HepG2 (cell line): ENCODE measurements at regions not wholly inside any gene's neighbourhood (a gene's known extent, or its start where the extent isn't known, plus 50 kb on each side); places are given as distances from the start of the nearest gene placed in this dataset.
A peak's percentile ranks its signal among the peaks of the same experiment; 100 is the strongest.

Experiments used
- ARID3A ChIP-seq: IDR thresholded peaks from 2 replicates; pipeline ENCODE4 v1.6.1; 2012; ENCODE audit warnings: low read depth, low read length, improper control_type of control experiment
- ATF1 ChIP-seq: IDR thresholded peaks from 2 replicates; pipeline ENCODE4 v1.6.1; 2016; ENCODE audit warnings: mild to moderate bottlenecking, control low read depth
- HDAC1 ChIP-seq: sonication (generic); formaldehyde crosslinking; IDR thresholded peaks from 2 replicates; pipeline ENCODE4 v1.5.1; 2020; ENCODE audit warnings: mild to moderate bottlenecking, missing genetic modification reagents
- HNF4G ChIP-seq, 2 experiments: sonication (generic) in 1 of 2; formaldehyde crosslinking in 1 of 2; IDR thresholded peaks; 2 replicates each; pipeline versions ENCODE4 v1.4.0 to v1.6.1; 2011 to 2020; ENCODE audit warnings: borderline replicate concordance in 2 of 2, low read depth in 2 of 2, mild to moderate bottlenecking in 2 of 2, low read length in 1 of 2, missing genetic modification reagents in 1 of 2, moderate library complexity in 1 of 2
- ISL2 ChIP-seq: sonication (generic); formaldehyde crosslinking; IDR thresholded peaks from 2 replicates; pipeline ENCODE4 v1.5.0; 2020; ENCODE audit warnings: missing genetic modification reagents
- KDM5A ChIP-seq: fragments of 200-600 bp; sonication (generic); IDR thresholded peaks from 2 replicates; pipeline ENCODE4 v1.7.0; 2018; ENCODE audit warnings: antibody characterized with exemption, mild to moderate bottlenecking, low read length, borderline replicate concordance
- NCOR1 ChIP-seq: fragments of 200-600 bp; sonication (generic); IDR thresholded peaks from 2 replicates; pipeline ENCODE4 v1.7.0; 2017; ENCODE audit warnings: antibody characterized with exemption, low read length, borderline replicate concordance
- PRPF4 ChIP-seq: fragments of 200-400 bp; formaldehyde crosslinking; IDR thresholded peaks from 2 replicates; pipeline ENCODE4 v1.6.1; 2016; ENCODE audit warnings: low read length, low read depth; ENCODE audit not compliant: poor library complexity, severe bottlenecking
- SIN3A ChIP-seq: IDR thresholded peaks from 2 replicates; pipeline ENCODE4 v1.6.1; 2011; ENCODE audit warnings: low read depth, mild to moderate bottlenecking, control low read depth, low read length, borderline replicate concordance
- SP1 ChIP-seq, 2 experiments: fragments of 450-650 bp in 1 of 2; sonication (generic) in 1 of 2; formaldehyde crosslinking in 1 of 2; IDR thresholded peaks; 2 replicates each; pipeline versions ENCODE4 v1.4.0 to v1.6.1; 2016 to 2020; ENCODE audit warnings: missing genetic modification reagents in 1 of 2
- TBL1XR1 ChIP-seq: fragments of 150-350 bp; IDR thresholded peaks from 2 replicates; pipeline ENCODE4 v1.6.1; 2014; ENCODE audit warnings: borderline replicate concordance, low read length; ENCODE audit not compliant: partially characterized antibody
- TBP ChIP-seq: sonication (generic); formaldehyde crosslinking; IDR thresholded peaks from 2 replicates; pipeline ENCODE4 v1.5.0; 2020; ENCODE audit warnings: missing genetic modification reagents
- ZFP36L2 ChIP-seq: sonication (generic); formaldehyde crosslinking; IDR thresholded peaks from 2 replicates; pipeline ENCODE4 v1.4.0; 2020; ENCODE audit warnings: missing genetic modification reagents
- ZNF143 ChIP-seq: sonication (generic); formaldehyde crosslinking; IDR thresholded peaks from 2 replicates; pipeline ENCODE4 v1.4.0; 2020; ENCODE audit warnings: missing genetic modification reagents
- ZNF275 ChIP-seq: sonication (generic); formaldehyde crosslinking; IDR thresholded peaks from 2 replicates; pipeline ENCODE4 v1.8.0; 2022; ENCODE audit warnings: missing genetic modification reagents, mild to moderate bottlenecking, inconsistent platforms, borderline replicate concordance
- ZNF484 ChIP-seq: sonication (generic); formaldehyde crosslinking; IDR thresholded peaks from 2 replicates; pipeline ENCODE4 v1.5.1; 2020; ENCODE audit warnings: mild to moderate bottlenecking, low read depth, missing genetic modification reagents, borderline replicate concordance
- ZNF670 ChIP-seq: sonication (generic); formaldehyde crosslinking; IDR thresholded peaks from 2 replicates; pipeline ENCODE4 v1.8.0; 2022; ENCODE audit warnings: mild to moderate bottlenecking, missing genetic modification reagents, borderline replicate concordance
- ZNF761 ChIP-seq: sonication (generic); formaldehyde crosslinking; conservative IDR thresholded peaks from 2 replicates; pipeline ENCODE4 v1.4.0; 2020; ENCODE audit warnings: mild to moderate bottlenecking, missing genetic modification reagents
- ZNF775 ChIP-seq: sonication (generic); formaldehyde crosslinking; IDR thresholded peaks from 2 replicates; pipeline ENCODE4 v1.4.0; 2020; ENCODE audit warnings: missing genetic modification reagents, mild to moderate bottlenecking, moderate library complexity, borderline replicate concordance
- ZNF777 ChIP-seq: sonication (generic); formaldehyde crosslinking; IDR thresholded peaks from 2 replicates; pipeline ENCODE4 v1.4.0; 2020; ENCODE audit warnings: missing genetic modification reagents
- ZNF781 ChIP-seq: sonication (generic); formaldehyde crosslinking; IDR thresholded peaks from 2 replicates; pipeline ENCODE4 v1.5.1; 2020; ENCODE audit warnings: borderline replicate concordance, mild to moderate bottlenecking, missing genetic modification reagents; ENCODE audit errors: not compliant biosample characterization
- TF ChIP-seq, protein P1 (sequence below): sonication (generic); formaldehyde crosslinking; IDR thresholded peaks from 2 replicates; pipeline ENCODE4 v1.4.0; 2020; ENCODE audit warnings: missing genetic modification reagents
- TF ChIP-seq, protein P2 (sequence below): sonication (generic); formaldehyde crosslinking; IDR thresholded peaks from 2 replicates; pipeline ENCODE4 v1.5.1; 2020; ENCODE audit warnings: missing genetic modification reagents, mild to moderate bottlenecking, borderline replicate concordance

DNA sequence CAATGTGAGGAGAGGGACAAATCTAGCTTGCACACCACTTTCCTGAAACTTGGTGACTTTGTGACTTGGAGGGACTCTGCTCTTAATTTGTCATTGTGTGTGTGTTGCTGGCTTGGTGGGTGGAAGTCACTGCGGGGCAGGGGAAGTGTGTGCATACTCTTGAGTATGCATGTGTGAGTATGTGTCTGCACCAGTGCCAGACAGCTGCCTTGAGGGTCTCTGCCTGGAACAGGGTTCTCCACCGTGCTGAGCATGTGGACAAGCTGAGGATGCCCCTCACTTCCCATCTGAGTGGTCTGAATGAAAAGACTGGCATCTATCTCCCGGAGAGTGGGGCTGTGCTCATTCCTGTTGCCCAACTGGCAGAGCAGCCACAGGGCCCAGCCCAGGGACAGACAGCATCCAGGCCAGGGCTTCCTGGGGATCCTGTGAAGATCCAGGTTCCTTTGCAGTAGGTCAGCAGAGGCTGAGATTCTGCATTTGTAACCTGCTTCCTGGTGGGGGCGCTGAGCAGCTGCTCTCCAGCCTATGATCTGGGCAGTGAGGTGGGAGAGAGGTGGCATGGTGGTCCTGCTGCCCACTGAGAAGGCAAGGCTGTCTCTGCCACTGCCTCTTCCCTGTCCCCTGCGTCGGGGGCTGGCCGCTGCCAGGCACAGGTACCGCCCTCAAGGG, 138.9 kb upstream of the HAAO start (continued):
- TF ChIP-seq HDAC1 = no peak
- no peak for TF ChIP-seq SIN3A
- TF ChIP-seq SP1 (IDR thresholded peaks at IDR 0.05) = no peak
- peak; percentile 51; the same call in 1 of the 2 replicates for TF ChIP-seq SP1 (CRISPR knock-in tag; IDR thresholded peaks at IDR 0.05)
- TF ChIP-seq ISL2 (CRISPR knock-in tag) = no peak
- TF ChIP-seq ZNF761 = no peak
- TF ChIP-seq ZNF670 = no peak
- TF ChIP-seq ZNF484 (CRISPR knock-in tag) = no peak
- no peak for TF ChIP-seq ZNF781 (CRISPR knock-in tag)
- no peak for TF ChIP-seq ZNF775 (CRISPR knock-in tag)
- TF ChIP-seq ZNF143 (CRISPR knock-in tag) = peak; percentile 43; the same call in 1 of the 2 replicates
- no peak for TF ChIP-seq ZNF777 (CRISPR knock-in tag)
- TF ChIP-seq NCOR1 = no peak
- TF ChIP-seq, protein P1, sequence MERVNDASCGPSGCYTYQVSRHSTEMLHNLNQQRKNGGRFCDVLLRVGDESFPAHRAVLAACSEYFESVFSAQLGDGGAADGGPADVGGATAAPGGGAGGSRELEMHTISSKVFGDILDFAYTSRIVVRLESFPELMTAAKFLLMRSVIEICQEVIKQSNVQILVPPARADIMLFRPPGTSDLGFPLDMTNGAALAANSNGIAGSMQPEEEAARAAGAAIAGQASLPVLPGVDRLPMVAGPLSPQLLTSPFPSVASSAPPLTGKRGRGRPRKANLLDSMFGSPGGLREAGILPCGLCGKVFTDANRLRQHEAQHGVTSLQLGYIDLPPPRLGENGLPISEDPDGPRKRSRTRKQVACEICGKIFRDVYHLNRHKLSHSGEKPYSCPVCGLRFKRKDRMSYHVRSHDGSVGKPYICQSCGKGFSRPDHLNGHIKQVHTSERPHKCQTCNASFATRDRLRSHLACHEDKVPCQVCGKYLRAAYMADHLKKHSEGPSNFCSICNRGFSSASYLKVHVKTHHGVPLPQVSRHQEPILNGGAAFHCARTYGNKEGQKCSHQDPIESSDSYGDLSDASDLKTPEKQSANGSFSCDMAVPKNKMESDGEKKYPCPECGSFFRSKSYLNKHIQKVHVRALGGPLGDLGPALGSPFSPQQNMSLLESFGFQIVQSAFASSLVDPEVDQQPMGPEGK = peak; percentile 48; the same call in 1 of the 2 replicates
- TF ChIP-seq, protein P2, sequence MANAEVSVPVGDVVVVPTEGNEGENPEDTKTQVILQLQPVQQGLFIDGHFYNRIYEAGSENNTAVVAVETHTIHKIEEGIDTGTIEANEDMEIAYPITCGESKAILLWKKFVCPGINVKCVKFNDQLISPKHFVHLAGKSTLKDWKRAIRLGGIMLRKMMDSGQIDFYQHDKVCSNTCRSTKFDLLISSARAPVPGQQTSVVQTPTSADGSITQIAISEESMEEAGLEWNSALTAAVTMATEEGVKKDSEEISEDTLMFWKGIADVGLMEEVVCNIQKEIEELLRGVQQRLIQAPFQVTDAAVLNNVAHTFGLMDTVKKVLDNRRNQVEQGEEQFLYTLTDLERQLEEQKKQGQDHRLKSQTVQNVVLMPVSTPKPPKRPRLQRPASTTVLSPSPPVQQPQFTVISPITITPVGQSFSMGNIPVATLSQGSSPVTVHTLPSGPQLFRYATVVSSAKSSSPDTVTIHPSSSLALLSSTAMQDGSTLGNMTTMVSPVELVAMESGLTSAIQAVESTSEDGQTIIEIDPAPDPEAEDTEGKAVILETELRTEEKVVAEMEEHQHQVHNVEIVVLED (CRISPR knock-in tag) = no peak
- no peak for TF ChIP-seq ZFP36L2
- TF ChIP-seq ATF1 (CRISPR knock-in tag) = no peak
- no peak for TF ChIP-seq HNF4G (IDR thresholded peaks at IDR 0.05; ENCODE audit: borderline replicate concordance, low read depth, low read length)
- TF ChIP-seq HNF4G (CRISPR knock-in tag; IDR thresholded peaks at IDR 0.05; ENCODE audit: borderline replicate concordance, low read depth) = no peak; the same call in 1 of the 2 replicates
- TF ChIP-seq ZNF275 = no peak
- TF ChIP-seq TBL1XR1 = no peak
- no peak for TF ChIP-seq KDM5A
- no peak for TF ChIP-seq PRPF4
- TF ChIP-seq TBP (CRISPR knock-in tag) = no peak
- TF ChIP-seq ARID3A = no peak; the same call in 1 of the 2 replicates
